ENCODE measurements at regions not wholly inside any gene's neighbourhood (a gene's known extent, or its start where the extent isn't known, plus 50 kb on each side); places are given as distances from the start of the nearest gene placed in this dataset.

DNA sequence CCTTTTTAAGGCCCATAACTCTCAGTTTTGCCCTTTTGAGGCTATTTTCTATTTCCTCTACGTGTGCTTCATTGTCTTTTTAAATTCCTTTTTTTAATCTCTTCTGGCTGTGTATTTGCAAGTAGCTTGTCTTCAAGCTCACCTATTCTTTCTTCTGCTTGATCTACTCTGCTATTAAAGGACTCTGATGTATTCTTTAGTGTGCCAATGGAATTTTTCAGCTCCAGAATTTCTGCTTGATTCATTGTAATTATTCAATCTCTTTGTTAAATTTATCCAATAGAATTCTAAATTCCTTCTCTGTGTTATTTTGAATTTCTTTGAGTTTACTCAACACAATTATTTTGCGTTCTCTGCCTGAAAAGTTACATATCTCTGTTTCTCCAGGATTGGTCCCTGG, 178.7 kb downstream of the FAM170A start:
- TF ChIP-seq, protein P1, sequence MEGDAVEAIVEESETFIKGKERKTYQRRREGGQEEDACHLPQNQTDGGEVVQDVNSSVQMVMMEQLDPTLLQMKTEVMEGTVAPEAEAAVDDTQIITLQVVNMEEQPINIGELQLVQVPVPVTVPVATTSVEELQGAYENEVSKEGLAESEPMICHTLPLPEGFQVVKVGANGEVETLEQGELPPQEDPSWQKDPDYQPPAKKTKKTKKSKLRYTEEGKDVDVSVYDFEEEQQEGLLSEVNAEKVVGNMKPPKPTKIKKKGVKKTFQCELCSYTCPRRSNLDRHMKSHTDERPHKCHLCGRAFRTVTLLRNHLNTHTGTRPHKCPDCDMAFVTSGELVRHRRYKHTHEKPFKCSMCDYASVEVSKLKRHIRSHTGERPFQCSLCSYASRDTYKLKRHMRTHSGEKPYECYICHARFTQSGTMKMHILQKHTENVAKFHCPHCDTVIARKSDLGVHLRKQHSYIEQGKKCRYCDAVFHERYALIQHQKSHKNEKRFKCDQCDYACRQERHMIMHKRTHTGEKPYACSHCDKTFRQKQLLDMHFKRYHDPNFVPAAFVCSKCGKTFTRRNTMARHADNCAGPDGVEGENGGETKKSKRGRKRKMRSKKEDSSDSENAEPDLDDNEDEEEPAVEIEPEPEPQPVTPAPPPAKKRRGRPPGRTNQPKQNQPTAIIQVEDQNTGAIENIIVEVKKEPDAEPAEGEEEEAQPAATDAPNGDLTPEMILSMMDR (IDR thresholded peaks at IDR 0.05): no peak
- TF ChIP-seq POLR2A (IDR thresholded peaks at IDR 0.05) (no peak), POLR2AphosphoS5 (IDR thresholded peaks at IDR 0.05) (no peak)
